ENCODE measurements at regions not wholly inside any gene's neighbourhood (a gene's known extent, or its start where the extent isn't known, plus 50 kb on each side); places are given as distances from the start of the nearest gene placed in this dataset.

DNA sequence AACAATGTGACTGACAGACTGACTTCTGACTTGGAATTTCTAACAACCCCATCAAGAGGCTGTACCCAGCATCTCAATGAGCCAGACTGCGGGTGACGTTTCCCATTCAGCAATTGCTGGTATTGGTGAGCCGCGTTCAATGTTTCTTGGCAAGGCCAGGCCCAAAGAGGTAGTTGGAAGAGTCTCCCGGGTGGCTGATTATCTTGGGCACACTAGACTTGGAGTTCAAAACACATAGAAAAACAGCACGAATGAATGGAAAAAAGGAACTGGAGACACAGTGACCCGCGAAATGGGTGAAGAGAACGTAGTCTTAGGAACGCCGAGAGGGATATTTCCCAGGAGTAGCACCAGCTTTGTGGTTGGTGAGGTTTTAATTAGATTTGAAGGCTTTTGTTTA lies 81.1 kb upstream of the SLC22A11 start:
- Histone ChIP-seq H2AK5ac (ENCODE audit: low read depth, low read length) (no peak overlapping the region), H3K27me3 (ENCODE audit: control insufficient read depth, insufficient read depth, low read length) (peaks cover 42% of the 10 kb centered on the region), H3K4me3 (ENCODE audit: insufficient read depth, low read depth, low read length) (no peak overlapping the region), H3K9me1 (ENCODE audit: insufficient read depth, low read length) (no peaks in the 10 kb centered on the region), H3K23ac (ENCODE audit: low read depth, low read length) (no peak overlapping the region), H2BK20ac (ENCODE audit: low read depth, low read length) (no peak overlapping the region), H3K9ac (ENCODE audit: low read depth, low read length) (no peak overlapping the region), H3K14ac (replicated peaks; ENCODE audit: low read depth, low read length) (no peak overlapping the region), H2BK15ac (ENCODE audit: low read depth, low read length) (no peak overlapping the region), H3K4ac (ENCODE audit: low read depth, low read length) (no peak overlapping the region), H2BK5ac (ENCODE audit: low read depth, low read length, poor library complexity, severe bottlenecking) (no peak overlapping the region), H3K27ac (ENCODE audit: insufficient read depth, low read length) (no peak overlapping the region), H3K9me3 (ENCODE audit: control insufficient read depth, insufficient read depth, low read length) (no peaks in the 10 kb centered on the region), H2AFZ (replicated peaks; ENCODE audit: low read length, poor library complexity) (no peak overlapping the region), H4K8ac (ENCODE audit: low read depth in 2 of 2, low read length in 2 of 2) (no peak overlapping the region), H2BK120ac (ENCODE audit: low read depth, low read length) (no peak overlapping the region), H4K5ac (ENCODE audit: low read depth, low read length) (no peak overlapping the region), H4K91ac (ENCODE audit: insufficient read depth, low read depth, low read length) (no peak overlapping the region), H3K4me1 (ENCODE audit: control insufficient read depth, insufficient read depth, low read length) (no peaks in the 10 kb centered on the region), H4K20me1 (ENCODE audit: insufficient read depth, low read length) (no peaks in the 10 kb centered on the region), H3K56ac (ENCODE audit: extremely low read depth, insufficient read depth, low read length) (no peak overlapping the region), H3K36me3 (ENCODE audit: control insufficient read depth, insufficient read depth, low read length) (no peaks in the 10 kb centered on the region), H2AK9ac (replicated peaks; ENCODE audit: low read depth, low read length, poor library complexity) (no peak overlapping the region), H3K18ac (ENCODE audit: low read depth, low read length) (no peak overlapping the region), H3K4me2 (ENCODE audit: low read depth, low read length) (no peak overlapping the region), H3K79me1 (ENCODE audit: low read depth in 1 of 2, low read length in 2 of 2) (no peaks in the 10 kb centered on the region)
- DNase-seq: no peak
- POLR2A ChIA-PET (ENCODE audit: unreplicated experiment): no interaction called here
- CTCF ChIA-PET: no interaction called here
- no TSS peak for BruUV-seq (replicated peaks)
- no peak for ATAC-seq (ENCODE audit: low read depth)
- in situ Hi-C loops (cut with MboI; ENCODE audit: low sequenced_read_pairs) (no loop called here), dilution Hi-C loops (cut with HindIII; ENCODE audit: low sequenced_read_pairs, unreplicated experiment) (no loop called here), intact Hi-C loops (cut with micrococcal nuclease) (no loop called here)
- 97% methylated on average over 5 of the region's 11 CpGs; no CpG with 5 or more reads in 1 of the 2 experiments for WGBS, 2 experiments (ENCODE audit: extremely low coverage in 2 of 2, insufficient read length in 1 of 2)
- TF ChIP-seq BHLHE40 (IDR thresholded peaks at IDR 0.05; ENCODE audit: low read depth, low read length): no peak
